Liver (tissue), 7 donors: ENCODE measurements at regions not wholly inside any gene's neighbourhood (a gene's known extent, or its start where the extent isn't known, plus 50 kb on each side); places are given as distances from the start of the nearest gene placed in this dataset.

Experiments used
- DNase-seq: peaks from one replicate; pipeline ENCODE4 v3.0.0-alpha.2; 2017; ENCODE audit warnings: low spot score
- H3K27ac ChIP-seq, 2 donors: one replicate each; pipeline ENCODE4 v1.7.0; 2013; ENCODE audit warnings: inconsistent platforms in 2 of 2, low read length in 2 of 2, control low read depth in 1 of 2, low read depth in 1 of 2, mild to moderate bottlenecking in 1 of 2
- H3K27me3 ChIP-seq, 4 donors: one replicate each; pipeline versions ENCODE4 v1.6.1 to v1.7.0; 2013; ENCODE audit warnings: low read length in 3 of 4, inconsistent platforms in 1 of 4, mild to moderate bottlenecking in 1 of 4, moderate library complexity in 1 of 4; ENCODE audit not compliant: control insufficient read depth in 4 of 4, insufficient read depth in 4 of 4
- H3K36me3 ChIP-seq, 4 donors: one replicate each; pipeline versions ENCODE4 v1.6.1 to v1.7.0; 2013; ENCODE audit warnings: low read length in 3 of 4, mild to moderate bottlenecking in 3 of 4, low read depth in 1 of 4, moderate library complexity in 1 of 4; ENCODE audit not compliant: control insufficient read depth in 4 of 4, insufficient read depth in 3 of 4
- H3K4me1 ChIP-seq, 4 donors: one replicate each; pipeline versions ENCODE4 v1.6.1 to v1.7.0; 2013; ENCODE audit warnings: low read length in 3 of 4, mild to moderate bottlenecking in 3 of 4, moderate library complexity in 1 of 4; ENCODE audit not compliant: control insufficient read depth in 4 of 4, insufficient read depth in 4 of 4
- H3K4me3 ChIP-seq, 3 donors: one replicate each; pipeline versions ENCODE4 v1.6.1 to v1.7.0; 2013; ENCODE audit warnings: low read length in 3 of 3, control low read depth in 1 of 3, low read depth in 1 of 3, mild to moderate bottlenecking in 1 of 3
- H3K9ac ChIP-seq, 2 donors: one replicate each; pipeline ENCODE4 v1.7.0; 2013; ENCODE audit warnings: low read length in 2 of 2, mild to moderate bottlenecking in 2 of 2, moderate library complexity in 2 of 2, control low read depth in 1 of 2, low read depth in 1 of 2
- H3K9me3 ChIP-seq, 4 donors: one replicate each; pipeline versions ENCODE4 v1.6.1 to v1.7.0; 2013; ENCODE audit warnings: low read length in 3 of 4; ENCODE audit not compliant: control insufficient read depth in 4 of 4
- ATF3 ChIP-seq: IDR thresholded peaks from 2 replicates; pipeline ENCODE4 v1.6.1; 2016; ENCODE audit warnings: antibody characterized with exemption
- EGR1 ChIP-seq, 2 donors: IDR thresholded peaks; 2 replicates each; pipeline ENCODE4 v1.6.1; 2016 to 2018; ENCODE audit warnings: antibody characterized with exemption in 2 of 2, low read depth in 2 of 2
- FOXA1 ChIP-seq: IDR thresholded peaks from 2 replicates; pipeline ENCODE4 v1.6.1; 2016; ENCODE audit warnings: antibody characterized with exemption
- FOXA2 ChIP-seq: IDR thresholded peaks from 2 replicates; pipeline ENCODE4 v1.6.1; 2016; ENCODE audit warnings: antibody characterized with exemption
- HNF4A ChIP-seq, 2 donors: conservative IDR thresholded peaks; 2 replicates each; pipeline ENCODE4 v1.6.1; 2016; ENCODE audit warnings: antibody characterized with exemption in 2 of 2, mild to moderate bottlenecking in 2 of 2
- JUND ChIP-seq, 2 donors: IDR thresholded peaks; 2 replicates each; pipeline ENCODE4 v1.6.1; 2016; ENCODE audit warnings: antibody characterized with exemption in 2 of 2
- NR2F2 ChIP-seq: IDR thresholded peaks from 2 replicates; pipeline ENCODE4 v1.6.1; 2016; ENCODE audit warnings: antibody characterized with exemption
- REST ChIP-seq: IDR thresholded peaks from 2 replicates; pipeline ENCODE4 v1.6.1; 2016; ENCODE audit warnings: antibody characterized with exemption, mild to moderate bottlenecking
- RXRA ChIP-seq, 2 donors: IDR thresholded peaks; 2 replicates each; pipeline ENCODE4 v1.6.1; 2017 to 2018; ENCODE audit warnings: antibody characterized with exemption in 2 of 2, mild to moderate bottlenecking in 1 of 2
- SP1 ChIP-seq: IDR thresholded peaks from 2 replicates; pipeline ENCODE4 v1.6.1; 2018; ENCODE audit warnings: antibody characterized with exemption, mild to moderate bottlenecking
- TAF1 ChIP-seq: conservative IDR thresholded peaks from 2 replicates; pipeline ENCODE4 v1.6.1; 2016; ENCODE audit warnings: antibody characterized with exemption, mild to moderate bottlenecking
- YY1 ChIP-seq: IDR thresholded peaks from 2 replicates; pipeline ENCODE4 v1.6.1; 2016; ENCODE audit warnings: antibody characterized with exemption, mild to moderate bottlenecking
- WGBS: extraction: QIAGEN DNeasy Blood & Tissue Kit; methylation state at CpG from one replicate; pipeline ENCODE4 v1.1.7; 2013; 5-methylcytosine and 5-hydroxymethylcytosine counted together
- TF ChIP-seq, protein P1 (sequence below): IDR thresholded peaks from 2 replicates; pipeline ENCODE4 v1.6.1; 2016; ENCODE audit warnings: antibody characterized with exemption
- TF ChIP-seq, protein P2 (sequence below): IDR thresholded peaks from 2 replicates; pipeline ENCODE4 v1.6.1; 2016; ENCODE audit warnings: antibody characterized with exemption
- donor health status: healthy.
- donor health status: healthy.
- donor health status: healthy.
- donor health status: healthy.

- no peaks in the 10 kb centered on the region for H3K9me3 ChIP-seq
- no peaks in the 10 kb centered on the region for H3K36me3 ChIP-seq
- TF ChIP-seq SP1 (no peak), HNF4A (conservative IDR thresholded peaks at IDR 0.05) (no peak), REST (no peak), ATF3 (no peak), JUND (IDR thresholded peaks at IDR 0.05) (no peak), RXRA (IDR thresholded peaks at IDR 0.05) (no peak)
- TF ChIP-seq, protein P1, sequence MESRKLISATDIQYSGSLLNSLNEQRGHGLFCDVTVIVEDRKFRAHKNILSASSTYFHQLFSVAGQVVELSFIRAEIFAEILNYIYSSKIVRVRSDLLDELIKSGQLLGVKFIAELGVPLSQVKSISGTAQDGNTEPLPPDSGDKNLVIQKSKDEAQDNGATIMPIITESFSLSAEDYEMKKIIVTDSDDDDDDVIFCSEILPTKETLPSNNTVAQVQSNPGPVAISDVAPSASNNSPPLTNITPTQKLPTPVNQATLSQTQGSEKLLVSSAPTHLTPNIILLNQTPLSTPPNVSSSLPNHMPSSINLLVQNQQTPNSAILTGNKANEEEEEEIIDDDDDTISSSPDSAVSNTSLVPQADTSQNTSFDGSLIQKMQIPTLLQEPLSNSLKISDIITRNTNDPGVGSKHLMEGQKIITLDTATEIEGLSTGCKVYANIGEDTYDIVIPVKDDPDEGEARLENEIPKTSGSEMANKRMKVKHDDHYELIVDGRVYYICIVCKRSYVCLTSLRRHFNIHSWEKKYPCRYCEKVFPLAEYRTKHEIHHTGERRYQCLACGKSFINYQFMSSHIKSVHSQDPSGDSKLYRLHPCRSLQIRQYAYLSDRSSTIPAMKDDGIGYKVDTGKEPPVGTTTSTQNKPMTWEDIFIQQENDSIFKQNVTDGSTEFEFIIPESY, result no peak
- no peak for DNase-seq
- H3K4me3 ChIP-seq, result no peak overlapping the region
- H3K27me3 ChIP-seq, result peaks cover 0 to 9% (median 0%) of the 10 kb centered on the region in 4 donors
- 72% methylated on average over 2 of the region's 2 CpGs for WGBS
- H3K27ac ChIP-seq, result no peak overlapping the region
- H3K9ac ChIP-seq, result no peak overlapping the region
- no peaks in the 10 kb centered on the region for H3K4me1 ChIP-seq
Measured at GRCh38 chr19:28247243-28247642, 965.7 kb downstream of the UQCRFS1 start.

- Histone ChIP-seq H3K9ac (no peak overlapping the region), H3K4me1 (no peaks in the 10 kb centered on the region), H3K36me3 (no peaks in the 10 kb centered on the region), H3K9me3 (no peaks in the 10 kb centered on the region), H3K4me3 (no peak overlapping the region), H3K27ac (no peak overlapping the region), H3K27me3 (peaks cover 0 to 3% (median 0%) of the 10 kb centered on the region in 4 donors)
- 65% methylated on average over 3 of the region's 3 CpGs for WGBS
- no peak for DNase-seq
- TF ChIP-seq EGR1 (IDR thresholded peaks at IDR 0.05; ENCODE audit: low read depth in 2 of 2), result no peak
- TF ChIP-seq, protein P2, sequence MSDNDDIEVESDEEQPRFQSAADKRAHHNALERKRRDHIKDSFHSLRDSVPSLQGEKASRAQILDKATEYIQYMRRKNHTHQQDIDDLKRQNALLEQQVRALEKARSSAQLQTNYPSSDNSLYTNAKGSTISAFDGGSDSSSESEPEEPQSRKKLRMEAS, result no peak
- TF ChIP-seq FOXA2, result no peak
- TF ChIP-seq FOXA1, result no peak
- no peak for TF ChIP-seq NR2F2
- TF ChIP-seq YY1, result no peak
- no peak for TF ChIP-seq RXRA (IDR thresholded peaks at IDR 0.05)
- no peak for TF ChIP-seq TAF1
- TF ChIP-seq JUND (IDR thresholded peaks at IDR 0.05), result no peak
- TF ChIP-seq SP1, result no peak
- TF ChIP-seq, protein P1, result no peak
- no peak for TF ChIP-seq REST
Measured at GRCh38 chr19:28245937-28246336, 967.0 kb downstream of the UQCRFS1 start.
